Loucy (cell line): ENCODE measurements at regions not wholly inside any gene's neighbourhood (a gene's known extent, or its start where the extent isn't known, plus 50 kb on each side); places are given as distances from the start of the nearest gene placed in this dataset.

Experiments
- H2AFZ ChIP-seq: fragments of 200-600 bp; sonication (generic); 2 replicates; pipeline ENCODE4 v1.6.0; 2016; ENCODE audit warnings: antibody characterized with exemption, mild to moderate bottlenecking, low read length, moderate library complexity
- H3F3A ChIP-seq: fragments of 200-600 bp; 2 replicates; pipeline ENCODE4 v1.6.0; 2016; ENCODE audit warnings: antibody characterized with exemption, low read depth, mild to moderate bottlenecking
- H3K27me3 ChIP-seq: fragments of 200-600 bp; sonication (generic); 2 replicates; pipeline ENCODE4 v1.6.1; 2014; ENCODE audit warnings: low read length, mild to moderate bottlenecking; ENCODE audit not compliant: insufficient read depth, poor library complexity, severe bottlenecking
- H3K36me3 ChIP-seq: fragments of 200-600 bp; sonication (generic); 2 replicates; pipeline ENCODE4 v1.6.1; 2016; ENCODE audit warnings: low read length; ENCODE audit not compliant: insufficient read depth
- H3K4me1 ChIP-seq: fragments of 200-600 bp; sonication (generic); 2 replicates; pipeline ENCODE4 v1.5.1; 2014; ENCODE audit warnings: low read length, mild to moderate bottlenecking; ENCODE audit not compliant: insufficient read depth, poor library complexity, severe bottlenecking
- H3K4me2 ChIP-seq: fragments of 200-600 bp; sonication (generic); 2 replicates; pipeline ENCODE4 v1.6.0; 2014; ENCODE audit warnings: antibody characterized with exemption, low read length, low read depth, mild to moderate bottlenecking; ENCODE audit not compliant: poor library complexity, severe bottlenecking
- H3K4me3 ChIP-seq: fragments of 200-600 bp; sonication (generic); 2 replicates; pipeline ENCODE4 v1.5.1; 2014; ENCODE audit warnings: low read length, mild to moderate bottlenecking, mixed read lengths; ENCODE audit not compliant: poor library complexity, severe bottlenecking
- H3K79me2 ChIP-seq: fragments of 200-600 bp; sonication (generic); 2 replicates; pipeline ENCODE4 v1.6.1; 2014; ENCODE audit warnings: low read length; ENCODE audit not compliant: insufficient read depth
- H3K9ac ChIP-seq: fragments of 200-600 bp; sonication (generic); 2 replicates; pipeline ENCODE4 v1.6.0; 2014; ENCODE audit warnings: mild to moderate bottlenecking, low read depth, low read length, moderate library complexity; ENCODE audit not compliant: poor library complexity, severe bottlenecking
- H3K9me2 ChIP-seq: fragments of 200-600 bp; sonication (generic); replicated peaks from 2 replicates; pipeline ENCODE4 v1.6.1; 2016; ENCODE audit warnings: low read depth, low read length, mixed read lengths
- H3K9me3 ChIP-seq: fragments of 200-600 bp; sonication (generic); 2 replicates; pipeline ENCODE4 v1.6.1; 2014; ENCODE audit warnings: mild to moderate bottlenecking, antibody characterized with exemption, low read length, low read depth; ENCODE audit not compliant: insufficient read depth
- H4K20me1 ChIP-seq: fragments of 200-600 bp; sonication (generic); 2 replicates; pipeline ENCODE4 v1.6.0; 2014; ENCODE audit warnings: antibody characterized with exemption, low read length, mild to moderate bottlenecking; ENCODE audit not compliant: insufficient read depth, poor library complexity, severe bottlenecking
- EZH2phosphoT487 ChIP-seq: fragments of 200-600 bp; IDR thresholded peaks from 2 replicates; pipeline ENCODE4 v1.6.1; 2018; ENCODE audit warnings: antibody characterized with exemption, mild to moderate bottlenecking, moderate library complexity, borderline replicate concordance
- TF ChIP-seq, protein P1 (sequence below): fragments of 200-600 bp; sonication (generic); conservative IDR thresholded peaks from 2 replicates; pipeline ENCODE4 v1.5.1; 2014; ENCODE audit warnings: mild to moderate bottlenecking, antibody characterized with exemption, low read length

- Histone ChIP-seq H3K4me3 (no peak overlapping the region), H3K4me2 (no peak overlapping the region), H3K27me3 (no peaks in the 10 kb centered on the region), H3K36me3 (no peaks in the 10 kb centered on the region), H3K9me2 (no peaks in the 10 kb centered on the region), H3F3A (no peaks in the 10 kb centered on the region), H3K4me1 (no peaks in the 10 kb centered on the region), H4K20me1 (no peaks in the 10 kb centered on the region), H3K79me2 (no peaks in the 10 kb centered on the region), H2AFZ (no peak overlapping the region), H3K9me3 (no peaks in the 10 kb centered on the region), H3K9ac (no peak overlapping the region)
- no peak for TF ChIP-seq EZH2phosphoT487
- TF ChIP-seq, protein P1, sequence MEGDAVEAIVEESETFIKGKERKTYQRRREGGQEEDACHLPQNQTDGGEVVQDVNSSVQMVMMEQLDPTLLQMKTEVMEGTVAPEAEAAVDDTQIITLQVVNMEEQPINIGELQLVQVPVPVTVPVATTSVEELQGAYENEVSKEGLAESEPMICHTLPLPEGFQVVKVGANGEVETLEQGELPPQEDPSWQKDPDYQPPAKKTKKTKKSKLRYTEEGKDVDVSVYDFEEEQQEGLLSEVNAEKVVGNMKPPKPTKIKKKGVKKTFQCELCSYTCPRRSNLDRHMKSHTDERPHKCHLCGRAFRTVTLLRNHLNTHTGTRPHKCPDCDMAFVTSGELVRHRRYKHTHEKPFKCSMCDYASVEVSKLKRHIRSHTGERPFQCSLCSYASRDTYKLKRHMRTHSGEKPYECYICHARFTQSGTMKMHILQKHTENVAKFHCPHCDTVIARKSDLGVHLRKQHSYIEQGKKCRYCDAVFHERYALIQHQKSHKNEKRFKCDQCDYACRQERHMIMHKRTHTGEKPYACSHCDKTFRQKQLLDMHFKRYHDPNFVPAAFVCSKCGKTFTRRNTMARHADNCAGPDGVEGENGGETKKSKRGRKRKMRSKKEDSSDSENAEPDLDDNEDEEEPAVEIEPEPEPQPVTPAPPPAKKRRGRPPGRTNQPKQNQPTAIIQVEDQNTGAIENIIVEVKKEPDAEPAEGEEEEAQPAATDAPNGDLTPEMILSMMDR, result no peak
Observed at GRCh38 chr10:78165172-78165571, 131.5 kb downstream of the RPS24 start.

- no peak overlapping the region for H3K4me3 ChIP-seq
- H3K9me2 ChIP-seq, result no peaks in the 10 kb centered on the region
- no peaks in the 10 kb centered on the region for H3K27me3 ChIP-seq
- no peak overlapping the region for H2AFZ ChIP-seq
- H3F3A ChIP-seq, result no peaks in the 10 kb centered on the region
- no peaks in the 10 kb centered on the region for H3K36me3 ChIP-seq
- H3K9me3 ChIP-seq, result no peaks in the 10 kb centered on the region
- H3K79me2 ChIP-seq, result no peaks in the 10 kb centered on the region
- H3K4me2 ChIP-seq, result no peak overlapping the region
- TF ChIP-seq, protein P1, result 0 out of 2 replicates have a peak, but pooled peaks have one; percentile 24
- TF ChIP-seq EZH2phosphoT487, result no peak
- no peaks in the 10 kb centered on the region for H3K4me1 ChIP-seq
- H4K20me1 ChIP-seq, result no peaks in the 10 kb centered on the region
- no peak overlapping the region for H3K9ac ChIP-seq
Observed at GRCh38 chr10:78165617-78166016, 132.0 kb downstream of the RPS24 start.

DNA sequence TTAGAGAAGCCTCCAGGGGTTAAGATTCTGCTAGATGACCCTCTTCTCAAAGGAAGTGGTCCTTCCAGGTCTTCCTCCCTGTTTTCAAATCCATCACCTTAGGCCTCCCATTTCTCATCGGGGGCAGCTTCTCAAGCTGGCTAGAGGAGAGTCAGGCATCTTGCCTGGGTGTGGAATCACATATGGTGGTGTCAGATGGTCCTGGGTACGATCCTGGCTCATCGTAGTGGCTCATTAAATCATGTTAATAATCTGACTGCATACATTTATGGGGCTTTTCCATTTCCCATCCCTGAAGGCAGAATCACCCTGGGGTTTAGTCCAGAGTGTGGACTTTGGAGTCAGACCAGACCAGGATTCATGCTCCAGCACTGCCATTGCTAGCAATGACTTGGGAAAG is 132.6 kb downstream of the RPS24 start:
- no peaks in the 10 kb centered on the region for H3F3A ChIP-seq

More for the DNA sequence above, 132.6 kb downstream of the RPS24 start:
- Histone ChIP-seq H3K4me3 (no peak overlapping the region), H3K9me3 (no peaks in the 10 kb centered on the region), H3K79me2 (no peaks in the 10 kb centered on the region), H3K9me2 (no peaks in the 10 kb centered on the region), H4K20me1 (no peaks in the 10 kb centered on the region), H3K27me3 (no peaks in the 10 kb centered on the region), H3K4me2 (no peak overlapping the region), H2AFZ (no peak overlapping the region), H3K4me1 (no peaks in the 10 kb centered on the region), H3K9ac (no peak overlapping the region), H3K36me3 (no peaks in the 10 kb centered on the region)
- TF ChIP-seq, protein P1, result no peak
- TF ChIP-seq EZH2phosphoT487, result no peak
